ENCODE measurements at regions not wholly inside any gene's neighbourhood (a gene's known extent, or its start where the extent isn't known, plus 50 kb on each side); places are given as distances from the start of the nearest gene placed in this dataset.

DNA sequence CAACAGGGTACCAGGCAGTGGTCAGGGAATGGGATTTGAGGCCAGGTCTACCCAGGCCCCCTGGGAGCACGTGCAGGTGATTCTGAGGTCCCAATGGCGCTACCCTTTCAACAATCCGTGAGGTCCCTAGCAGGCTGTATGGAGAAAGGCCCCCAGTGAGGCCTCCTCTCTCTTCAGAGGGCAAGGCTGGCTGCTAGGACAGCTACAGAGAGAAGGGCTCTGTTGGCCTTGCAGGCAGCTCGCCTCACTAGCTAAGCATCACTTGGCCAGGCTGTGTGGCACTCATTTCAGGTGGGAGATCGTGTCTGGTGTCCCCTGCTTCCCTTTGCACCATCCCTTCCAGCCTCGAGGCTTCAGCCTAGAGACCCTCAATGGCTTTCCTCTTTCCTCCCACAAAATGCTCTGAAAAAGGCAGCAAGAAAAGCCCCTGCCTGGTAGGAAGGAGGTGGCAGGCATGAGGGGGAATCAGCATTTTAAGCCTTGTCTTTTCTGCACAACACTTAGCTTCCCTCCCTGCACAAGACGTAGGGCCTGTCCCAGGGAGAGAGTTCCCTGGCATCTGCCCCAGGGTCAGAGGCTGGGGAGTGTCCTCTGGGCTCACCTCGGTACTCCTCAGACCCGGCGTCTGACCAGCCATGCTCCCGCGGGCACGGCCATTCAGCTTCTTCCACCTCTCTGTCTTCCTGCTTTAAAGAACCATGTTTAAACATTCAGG is 111.8 kb downstream of the ASB7 start:
- TF ChIP-seq, protein P1, sequence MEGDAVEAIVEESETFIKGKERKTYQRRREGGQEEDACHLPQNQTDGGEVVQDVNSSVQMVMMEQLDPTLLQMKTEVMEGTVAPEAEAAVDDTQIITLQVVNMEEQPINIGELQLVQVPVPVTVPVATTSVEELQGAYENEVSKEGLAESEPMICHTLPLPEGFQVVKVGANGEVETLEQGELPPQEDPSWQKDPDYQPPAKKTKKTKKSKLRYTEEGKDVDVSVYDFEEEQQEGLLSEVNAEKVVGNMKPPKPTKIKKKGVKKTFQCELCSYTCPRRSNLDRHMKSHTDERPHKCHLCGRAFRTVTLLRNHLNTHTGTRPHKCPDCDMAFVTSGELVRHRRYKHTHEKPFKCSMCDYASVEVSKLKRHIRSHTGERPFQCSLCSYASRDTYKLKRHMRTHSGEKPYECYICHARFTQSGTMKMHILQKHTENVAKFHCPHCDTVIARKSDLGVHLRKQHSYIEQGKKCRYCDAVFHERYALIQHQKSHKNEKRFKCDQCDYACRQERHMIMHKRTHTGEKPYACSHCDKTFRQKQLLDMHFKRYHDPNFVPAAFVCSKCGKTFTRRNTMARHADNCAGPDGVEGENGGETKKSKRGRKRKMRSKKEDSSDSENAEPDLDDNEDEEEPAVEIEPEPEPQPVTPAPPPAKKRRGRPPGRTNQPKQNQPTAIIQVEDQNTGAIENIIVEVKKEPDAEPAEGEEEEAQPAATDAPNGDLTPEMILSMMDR (IDR thresholded peaks at IDR 0.05): no peak
- TF ChIP-seq POLR2AphosphoS5 (IDR thresholded peaks at IDR 0.05; ENCODE audit: insufficient read depth in 1 of 2, low read depth in 1 of 2): no peak

Measured in vagina (tissue), 2 donors.